ENCODE measurements at regions not wholly inside any gene's neighbourhood (a gene's known extent, or its start where the extent isn't known, plus 50 kb on each side); places are given as distances from the start of the nearest gene placed in this dataset.

DNA sequence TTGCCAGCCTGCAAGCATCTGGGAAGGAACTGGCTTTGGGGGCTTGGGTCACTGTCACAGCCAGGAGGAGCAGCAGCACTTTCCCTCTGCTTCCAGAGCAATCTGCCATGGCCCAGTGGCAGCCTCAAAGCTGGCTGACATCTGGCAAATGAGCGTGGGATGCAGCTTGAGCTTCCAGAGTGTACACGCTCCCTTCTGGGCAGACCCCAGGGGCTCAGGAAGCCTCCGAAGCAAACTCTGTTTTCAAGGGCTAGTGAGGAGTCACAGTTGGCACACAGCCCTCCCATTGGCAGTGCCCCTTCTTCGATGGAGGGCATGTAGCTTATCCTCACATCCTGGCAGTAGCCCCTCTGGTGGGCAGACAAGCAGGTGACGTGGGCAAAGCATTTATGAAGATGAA is 249.6 kb downstream of the ENGASE start:
- TF ChIP-seq, protein P1, sequence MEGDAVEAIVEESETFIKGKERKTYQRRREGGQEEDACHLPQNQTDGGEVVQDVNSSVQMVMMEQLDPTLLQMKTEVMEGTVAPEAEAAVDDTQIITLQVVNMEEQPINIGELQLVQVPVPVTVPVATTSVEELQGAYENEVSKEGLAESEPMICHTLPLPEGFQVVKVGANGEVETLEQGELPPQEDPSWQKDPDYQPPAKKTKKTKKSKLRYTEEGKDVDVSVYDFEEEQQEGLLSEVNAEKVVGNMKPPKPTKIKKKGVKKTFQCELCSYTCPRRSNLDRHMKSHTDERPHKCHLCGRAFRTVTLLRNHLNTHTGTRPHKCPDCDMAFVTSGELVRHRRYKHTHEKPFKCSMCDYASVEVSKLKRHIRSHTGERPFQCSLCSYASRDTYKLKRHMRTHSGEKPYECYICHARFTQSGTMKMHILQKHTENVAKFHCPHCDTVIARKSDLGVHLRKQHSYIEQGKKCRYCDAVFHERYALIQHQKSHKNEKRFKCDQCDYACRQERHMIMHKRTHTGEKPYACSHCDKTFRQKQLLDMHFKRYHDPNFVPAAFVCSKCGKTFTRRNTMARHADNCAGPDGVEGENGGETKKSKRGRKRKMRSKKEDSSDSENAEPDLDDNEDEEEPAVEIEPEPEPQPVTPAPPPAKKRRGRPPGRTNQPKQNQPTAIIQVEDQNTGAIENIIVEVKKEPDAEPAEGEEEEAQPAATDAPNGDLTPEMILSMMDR (IDR thresholded peaks at IDR 0.05) = no peak
- TF ChIP-seq POLR2A (IDR thresholded peaks at IDR 0.05) = no peak
